GM21526 (cell line): ENCODE measurements at regions not wholly inside any gene's neighbourhood (a gene's known extent, or its start where the extent isn't known, plus 50 kb on each side); places are given as distances from the start of the nearest gene placed in this dataset.

Experiments used
- ATAC-seq: cut with Tn5 transposase; IDR thresholded peaks from one replicate; pipeline ENCODE4 v1.9.1; 2021; ENCODE audit warnings: moderate library complexity; ENCODE audit not compliant: unreplicated experiment, low FRiP score

- ATAC-seq, result no peak
Observed at GRCh38 chr10:4333459-4333894, 492.5 kb upstream of the AKR1E2 start.

GRCh38 chr10:4332764-4333458, 493.1 kb upstream of the AKR1E2 start:
- no peak for ATAC-seq

GRCh38 chr10:4331150-4331549, 494.9 kb upstream of the AKR1E2 start:
- no peak for ATAC-seq

GRCh38 chr10:4330636-4331035, 495.4 kb upstream of the AKR1E2 start:
- no peak for ATAC-seq

- no peak for ATAC-seq
Observed at GRCh38 chr10:4329225-4329624, 496.8 kb upstream of the AKR1E2 start.

- no peak for ATAC-seq
Observed at GRCh38 chr10:4326647-4327046, 499.4 kb upstream of the AKR1E2 start.

GRCh38 chr10:4319870-4320367, 506.1 kb upstream of the AKR1E2 start:
- no peak for ATAC-seq

- ATAC-seq, result no peak
Observed at GRCh38 chr10:4316161-4316810, 509.7 kb upstream of the AKR1E2 start.

GRCh38 chr10:4315551-4315950, 510.5 kb upstream of the AKR1E2 start:
- no peak for ATAC-seq

- ATAC-seq, result no peak
Observed at GRCh38 chr10:4313051-4313450, 513.0 kb upstream of the AKR1E2 start.

- no peak for ATAC-seq
Observed at GRCh38 chr10:4312051-4312835, 513.8 kb upstream of the AKR1E2 start.

GRCh38 chr10:4310172-4310571, 515.8 kb upstream of the AKR1E2 start:
- no peak for ATAC-seq

- ATAC-seq, result no peak
Observed at GRCh38 chr10:4307910-4308309, 518.1 kb upstream of the AKR1E2 start.

GRCh38 chr10:4306871-4307270, 519.1 kb upstream of the AKR1E2 start:
- no peak for ATAC-seq

GRCh38 chr10:4303045-4303444, 518.0 kb upstream of the KLF6 start:
- no peak for ATAC-seq

- ATAC-seq, result no peak
Observed at GRCh38 chr10:4301291-4302045, 516.5 kb upstream of the KLF6 start.

GRCh38 chr10:4296161-4296560, 511.2 kb upstream of the KLF6 start:
- no peak for ATAC-seq

GRCh38 chr10:4294996-4295792, 510.2 kb upstream of the KLF6 start:
- no peak for ATAC-seq

GRCh38 chr10:4294271-4294670, 509.3 kb upstream of the KLF6 start:
- ATAC-seq, result no peak

GRCh38 chr10:4291990-4292389, 507.0 kb upstream of the KLF6 start:
- ATAC-seq, result no peak
